WTC11 (cell line): ENCODE measurements at regions not wholly inside any gene's neighbourhood (a gene's known extent, or its start where the extent isn't known, plus 50 kb on each side); places are given as distances from the start of the nearest gene placed in this dataset.
A peak's percentile ranks its signal among the peaks of the same experiment; 100 is the strongest.

Source experiments
- ATAC-seq: fragments of 200-7000 bp; cut with Tn5 transposase; 2 replicates; pipeline ENCODE4 v1.10.0; 2021; ENCODE audit warnings: mild to moderate bottlenecking, moderate library complexity
- CTCF ChIA-PET: fragments of 300-600 bp; sonication (Branson Sonifier 250); formaldehyde crosslinking; loops from one replicate; lab custom pipeline; 2021; ENCODE audit warnings: antibody characterized with exemption; lab: Charles Lee
- POLR2A ChIA-PET: fragments of 350-600 bp; sonication (Branson Sonifier 250); formaldehyde crosslinking; loops from one replicate; lab custom pipeline; 2021; ENCODE audit warnings: antibody characterized with exemption; lab: Charles Lee
- DNase-seq: peaks from one replicate; pipeline ENCODE4 v3.0.0; 2021; ENCODE audit warnings: low spot score
- H3K27ac Mint-ChIP-seq: 2 replicates; pipeline ENCODE4 v1.8.0; 2021; ENCODE audit warnings: mixed read lengths
- H3K27me3 Mint-ChIP-seq: 2 replicates; pipeline ENCODE4 v1.8.0; 2021; ENCODE audit warnings: low read depth, mild to moderate bottlenecking, moderate library complexity, mixed read lengths
- H3K36me3 Mint-ChIP-seq: 2 replicates; pipeline ENCODE4 v1.8.0; 2021; ENCODE audit warnings: mixed read lengths
- H3K4me1 Mint-ChIP-seq: 2 replicates; pipeline ENCODE4 v1.8.0; 2022; ENCODE audit warnings: mixed read lengths
- H3K4me3 Mint-ChIP-seq: 2 replicates; pipeline ENCODE4 v1.8.0; 2021; ENCODE audit warnings: mild to moderate bottlenecking, moderate library complexity, mixed read lengths
- H3K9me3 Mint-ChIP-seq: 2 replicates; pipeline ENCODE4 v1.8.0; 2021; ENCODE audit warnings: mixed read lengths
- ATF6 ChIP-seq: sonication (generic); formaldehyde crosslinking; IDR thresholded peaks from 2 replicates; pipeline ENCODE4 v1.8.1; 2023; ENCODE audit warnings: mild to moderate bottlenecking, missing genetic modification reagents
- CBFB ChIP-seq: sonication (generic); formaldehyde crosslinking; IDR thresholded peaks from 2 replicates; pipeline ENCODE4 v1.8.1; 2022; ENCODE audit warnings: mild to moderate bottlenecking, low read depth, missing genetic modification reagents
- CREM ChIP-seq: sonication (generic); formaldehyde crosslinking; IDR thresholded peaks from 2 replicates; pipeline ENCODE4 v1.8.1; 2022; ENCODE audit warnings: mild to moderate bottlenecking, missing genetic modification reagents, moderate library complexity
- E2F1 ChIP-seq: sonication (generic); formaldehyde crosslinking; IDR thresholded peaks from 2 replicates; pipeline ENCODE4 v1.8.0; 2022; ENCODE audit warnings: mild to moderate bottlenecking, missing genetic modification reagents
- E2F4 ChIP-seq: sonication (generic); formaldehyde crosslinking; IDR thresholded peaks from 2 replicates; pipeline ENCODE4 v1.8.1; 2022; ENCODE audit warnings: low read depth, mild to moderate bottlenecking, moderate library complexity, missing genetic modification reagents, borderline replicate concordance
- EMX1 ChIP-seq: fragments of 250-450 bp; sonication (Bioruptor Pico); IDR thresholded peaks from 2 replicates; pipeline ENCODE4 v1.8.0; 2021; ENCODE audit warnings: mild to moderate bottlenecking
- ETV6 ChIP-seq: sonication (generic); formaldehyde crosslinking; IDR thresholded peaks from 2 replicates; pipeline ENCODE4 v1.8.1; 2022; ENCODE audit warnings: mild to moderate bottlenecking, missing genetic modification reagents
- FOXJ3 ChIP-seq: sonication (generic); formaldehyde crosslinking; IDR thresholded peaks from 2 replicates; pipeline ENCODE4 v1.9.0; 2021; ENCODE audit warnings: missing genetic modification reagents, mild to moderate bottlenecking, borderline replicate concordance
- FOXP4 ChIP-seq: sonication (generic); formaldehyde crosslinking; IDR thresholded peaks from 2 replicates; pipeline ENCODE4 v1.8.0; 2022; ENCODE audit warnings: mild to moderate bottlenecking, missing genetic modification reagents
- MXD4 ChIP-seq: fragments of 250-450 bp; sonication (Bioruptor Pico); IDR thresholded peaks from 2 replicates; pipeline ENCODE4 v1.8.0; 2021; ENCODE audit warnings: mild to moderate bottlenecking, moderate library complexity, borderline replicate concordance
- NFATC4 ChIP-seq: fragments of 250-450 bp; sonication (Bioruptor Pico); IDR thresholded peaks from 2 replicates; pipeline ENCODE4 v1.9.0; 2021; ENCODE audit warnings: mild to moderate bottlenecking
- NR3C1 ChIP-seq: sonication (generic); formaldehyde crosslinking; conservative IDR thresholded peaks from 2 replicates; pipeline ENCODE4 v1.8.1; 2023; ENCODE audit warnings: low read depth, mild to moderate bottlenecking, missing genetic modification reagents
- OVOL2 ChIP-seq: fragments of 250-450 bp; sonication (Bioruptor Pico); IDR thresholded peaks from 2 replicates; pipeline ENCODE4 v1.9.0; 2021; ENCODE audit warnings: mild to moderate bottlenecking, borderline replicate concordance
- PRRX2 ChIP-seq: fragments of 250-450 bp; sonication (Bioruptor Pico); IDR thresholded peaks from 2 replicates; pipeline ENCODE4 v1.8.0; 2021; ENCODE audit warnings: mild to moderate bottlenecking
- RORB ChIP-seq: fragments of 250-450 bp; sonication (Bioruptor Pico); IDR thresholded peaks from 2 replicates; pipeline ENCODE4 v1.9.0; 2021; ENCODE audit warnings: mild to moderate bottlenecking
- SOX15 ChIP-seq: fragments of 250-450 bp; sonication (Bioruptor Pico); IDR thresholded peaks from 2 replicates; pipeline ENCODE4 v1.9.0; 2021; ENCODE audit warnings: mild to moderate bottlenecking
- SP1 ChIP-seq: sonication (generic); formaldehyde crosslinking; conservative IDR thresholded peaks from 2 replicates; pipeline ENCODE4 v1.8.1; 2022; ENCODE audit warnings: missing genetic modification reagents
- TCF7 ChIP-seq: sonication (generic); formaldehyde crosslinking; IDR thresholded peaks from 2 replicates; pipeline ENCODE4 v1.8.0; 2022; ENCODE audit warnings: mild to moderate bottlenecking, low read depth, missing genetic modification reagents, moderate library complexity
- ZNF263 ChIP-seq: sonication (generic); formaldehyde crosslinking; IDR thresholded peaks from 2 replicates; pipeline ENCODE4 v1.8.1; 2022; ENCODE audit warnings: low read depth, mild to moderate bottlenecking, moderate library complexity, missing genetic modification reagents
- ZNF416 ChIP-seq: fragments of 250-450 bp; sonication (Bioruptor Pico); IDR thresholded peaks from 2 replicates; pipeline ENCODE4 v1.9.0; 2021; ENCODE audit warnings: mild to moderate bottlenecking, inconsistent platforms
- ZNF671 ChIP-seq: fragments of 250-450 bp; sonication (Bioruptor Pico); IDR thresholded peaks from 2 replicates; pipeline ENCODE4 v1.8.0; 2021; ENCODE audit warnings: mild to moderate bottlenecking
- TF ChIP-seq, protein P1 (sequence below): fragments of 250-450 bp; sonication (Bioruptor Pico); IDR thresholded peaks from 2 replicates; pipeline ENCODE4 v1.8.0; 2021; ENCODE audit warnings: mild to moderate bottlenecking
- TF ChIP-seq, protein P2 (sequence below): sonication (generic); formaldehyde crosslinking; IDR thresholded peaks from 2 replicates; pipeline ENCODE4 v1.8.0; 2022; ENCODE audit warnings: mild to moderate bottlenecking, missing genetic modification reagents
- TF ChIP-seq, protein P3 (sequence below): sonication (generic); formaldehyde crosslinking; IDR thresholded peaks from 2 replicates; pipeline ENCODE4 v1.8.1; 2022; ENCODE audit warnings: missing genetic modification reagents, borderline replicate concordance

GRCh38 chr1:59232216-59232615, 64.7 kb upstream of the FGGY start:
- no peak overlapping the region for H3K4me3 Mint-ChIP-seq
- POLR2A ChIA-PET: no interaction called here
- TF ChIP-seq EMX1 (no peak), FOXJ3 (CRISPR knock-in tag) (no peak), SP1 (CRISPR knock-in tag) (no peak), RORB (CRISPR knock-in tag) (no peak), PRRX2 (no peak), ATF6 (CRISPR knock-in tag) (no peak)
- H3K4me1 Mint-ChIP-seq: peaks cover 11% of the 10 kb centered on the region
- H3K36me3 Mint-ChIP-seq: no peaks in the 10 kb centered on the region
- CTCF ChIA-PET: no interaction called here
- peaks cover 6% of the 10 kb centered on the region; the same call in 1 of the 2 replicates for H3K9me3 Mint-ChIP-seq
- ATAC-seq (no peak), DNase-seq (no peak)
- H3K27me3 Mint-ChIP-seq: no peaks in the 10 kb centered on the region
- no peak overlapping the region for H3K27ac Mint-ChIP-seq

DNA sequence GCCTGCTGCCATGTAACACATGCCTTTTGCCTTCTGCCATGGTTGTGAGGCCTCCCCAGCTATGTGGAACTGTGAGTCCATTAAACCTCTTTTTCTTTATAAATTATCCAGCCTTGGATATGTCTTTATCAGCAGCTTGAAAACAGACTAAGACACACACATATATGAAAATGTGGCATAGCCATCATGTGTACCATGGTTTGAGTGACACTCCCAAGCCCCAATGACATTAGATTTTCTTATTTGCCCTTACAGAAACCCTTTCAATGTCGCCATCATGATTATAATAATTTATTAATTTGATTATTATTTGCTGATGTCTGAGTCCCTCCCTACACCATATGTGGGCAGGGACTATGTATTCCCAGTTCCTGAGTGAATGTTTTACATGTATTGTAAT, 63.5 kb upstream of the FGGY start:
- DNase-seq (no peak), ATAC-seq (no peak)
- ChIA-PET CTCF (no interaction called here), POLR2A (no interaction called here)
- H3K36me3 Mint-ChIP-seq: no peaks in the 10 kb centered on the region
- TF ChIP-seq CREM (no peak), CBFB (CRISPR knock-in tag) (no peak), FOXP4 (CRISPR knock-in tag) (no peak), TCF7 (CRISPR knock-in tag) (no peak), OVOL2 (CRISPR knock-in tag) (no peak), NR3C1 (CRISPR knock-in tag) (no peak), MXD4 (CRISPR knock-in tag) (no peak), ETV6 (CRISPR knock-in tag) (no peak)
- TF ChIP-seq, protein P1, sequence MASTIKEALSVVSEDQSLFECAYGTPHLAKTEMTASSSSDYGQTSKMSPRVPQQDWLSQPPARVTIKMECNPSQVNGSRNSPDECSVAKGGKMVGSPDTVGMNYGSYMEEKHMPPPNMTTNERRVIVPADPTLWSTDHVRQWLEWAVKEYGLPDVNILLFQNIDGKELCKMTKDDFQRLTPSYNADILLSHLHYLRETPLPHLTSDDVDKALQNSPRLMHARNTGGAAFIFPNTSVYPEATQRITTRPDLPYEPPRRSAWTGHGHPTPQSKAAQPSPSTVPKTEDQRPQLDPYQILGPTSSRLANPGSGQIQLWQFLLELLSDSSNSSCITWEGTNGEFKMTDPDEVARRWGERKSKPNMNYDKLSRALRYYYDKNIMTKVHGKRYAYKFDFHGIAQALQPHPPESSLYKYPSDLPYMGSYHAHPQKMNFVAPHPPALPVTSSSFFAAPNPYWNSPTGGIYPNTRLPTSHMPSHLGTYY (CRISPR knock-in tag): no peak
- TF ChIP-seq, protein P2, sequence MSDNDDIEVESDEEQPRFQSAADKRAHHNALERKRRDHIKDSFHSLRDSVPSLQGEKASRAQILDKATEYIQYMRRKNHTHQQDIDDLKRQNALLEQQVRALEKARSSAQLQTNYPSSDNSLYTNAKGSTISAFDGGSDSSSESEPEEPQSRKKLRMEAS (CRISPR knock-in tag): no peak
- no peak overlapping the region for H3K4me3 Mint-ChIP-seq
- H3K4me1 Mint-ChIP-seq: peaks cover 21% of the 10 kb centered on the region
- H3K9me3 Mint-ChIP-seq: peaks cover 6% of the 10 kb centered on the region; the same call in 1 of the 2 replicates
- H3K27me3 Mint-ChIP-seq: no peaks in the 10 kb centered on the region
- H3K27ac Mint-ChIP-seq: no peak overlapping the region

DNA sequence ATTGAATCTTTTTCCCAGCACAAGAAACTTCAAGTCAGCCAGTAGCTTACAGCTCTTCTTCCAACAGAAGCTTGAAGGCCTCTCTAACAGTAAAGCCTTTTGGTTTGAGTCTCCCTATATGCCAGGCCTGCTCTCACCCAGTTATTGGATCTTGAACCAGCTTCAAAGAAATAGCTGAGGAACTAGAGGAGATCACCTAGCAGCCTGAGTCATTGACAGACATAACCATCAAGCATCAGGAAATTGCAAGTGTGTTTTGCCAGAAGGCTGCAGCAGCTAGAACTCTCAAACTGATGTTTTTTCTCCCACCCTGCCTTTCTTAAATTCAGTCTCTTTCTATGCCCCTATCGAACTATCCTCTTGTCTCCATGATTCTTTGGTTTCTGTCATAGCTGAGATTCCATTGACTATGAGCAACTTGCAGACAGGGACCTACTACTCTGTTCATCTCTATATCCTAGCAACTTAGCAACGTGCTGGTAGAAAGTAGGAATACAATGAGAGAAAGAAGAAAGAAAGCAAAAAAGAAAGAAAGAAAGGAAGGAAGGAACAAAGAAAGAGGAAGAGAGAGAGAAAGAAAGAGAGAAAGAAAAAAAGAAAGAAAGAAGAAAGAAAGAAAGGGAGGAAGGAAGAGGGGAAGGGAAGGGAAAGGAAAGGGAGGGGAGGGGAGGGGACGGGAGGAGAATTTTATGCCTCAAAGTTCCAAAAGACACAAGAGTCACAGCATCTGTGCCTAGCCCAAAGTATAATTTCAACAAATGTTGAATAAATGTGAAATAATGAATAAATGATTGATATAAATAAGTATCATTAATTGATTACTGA, 60.0 kb upstream of the FGGY start:
- Mint-ChIP-seq H3K9me3 (no peaks in the 10 kb centered on the region), H3K27me3 (no peaks in the 10 kb centered on the region), H3K27ac (no peak overlapping the region), H3K4me1 (peaks cover 34% of the 10 kb centered on the region), H3K36me3 (no peaks in the 10 kb centered on the region), H3K4me3 (no peak overlapping the region)
- no peak for DNase-seq
- ATAC-seq: no peak
- POLR2A ChIA-PET: no interaction called here
- CTCF ChIA-PET: no interaction called here
- TF ChIP-seq TCF7 (CRISPR knock-in tag): no peak
- TF ChIP-seq, protein P3, sequence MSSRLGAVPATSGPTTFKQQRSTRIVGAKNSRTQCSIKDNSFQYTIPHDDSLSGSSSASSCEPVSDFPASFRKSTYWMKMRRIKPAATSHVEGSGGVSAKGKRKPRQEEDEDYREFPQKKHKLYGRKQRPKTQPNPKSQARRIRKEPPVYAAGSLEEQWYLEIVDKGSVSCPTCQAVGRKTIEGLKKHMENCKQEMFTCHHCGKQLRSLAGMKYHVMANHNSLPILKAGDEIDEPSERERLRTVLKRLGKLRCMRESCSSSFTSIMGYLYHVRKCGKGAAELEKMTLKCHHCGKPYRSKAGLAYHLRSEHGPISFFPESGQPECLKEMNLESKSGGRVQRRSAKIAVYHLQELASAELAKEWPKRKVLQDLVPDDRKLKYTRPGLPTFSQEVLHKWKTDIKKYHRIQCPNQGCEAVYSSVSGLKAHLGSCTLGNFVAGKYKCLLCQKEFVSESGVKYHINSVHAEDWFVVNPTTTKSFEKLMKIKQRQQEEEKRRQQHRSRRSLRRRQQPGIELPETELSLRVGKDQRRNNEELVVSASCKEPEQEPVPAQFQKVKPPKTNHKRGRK: 0 out of 2 replicates have a peak, but pooled peaks have one; percentile 65
- TF ChIP-seq SOX15 (CRISPR knock-in tag): no peak
- no peak for TF ChIP-seq ZNF263 (CRISPR knock-in tag)
- TF ChIP-seq E2F1 (CRISPR knock-in tag): no peak
- TF ChIP-seq E2F4: no peak
- no peak for TF ChIP-seq ZNF416 (CRISPR knock-in tag)
- no peak for TF ChIP-seq FOXJ3 (CRISPR knock-in tag)
- TF ChIP-seq NFATC4 (CRISPR knock-in tag): no peak
- TF ChIP-seq ZNF671 (CRISPR knock-in tag): no peak
